GM20000 (cell line): ENCODE measurements at regions not wholly inside any gene's neighbourhood (a gene's known extent, or its start where the extent isn't known, plus 50 kb on each side); places are given as distances from the start of the nearest gene placed in this dataset.
"Not testable (repeated sequence)": the region's sequence is repeated elsewhere in the genome, so short reads cannot be mapped to it uniquely, and the experiment has no call there.

Source experiments
- DNase-seq: peaks from one replicate; pipeline ENCODE4 v3.0.0; 2012; ENCODE audit warnings: low spot score
- TF ChIP-seq, protein P1 (sequence below): IDR thresholded peaks from 2 replicates; pipeline ENCODE4 v1.5.1; 2012; ENCODE audit warnings: mild to moderate bottlenecking, control low read depth; ENCODE audit errors: extremely low read depth, missing control alignments

DNA sequence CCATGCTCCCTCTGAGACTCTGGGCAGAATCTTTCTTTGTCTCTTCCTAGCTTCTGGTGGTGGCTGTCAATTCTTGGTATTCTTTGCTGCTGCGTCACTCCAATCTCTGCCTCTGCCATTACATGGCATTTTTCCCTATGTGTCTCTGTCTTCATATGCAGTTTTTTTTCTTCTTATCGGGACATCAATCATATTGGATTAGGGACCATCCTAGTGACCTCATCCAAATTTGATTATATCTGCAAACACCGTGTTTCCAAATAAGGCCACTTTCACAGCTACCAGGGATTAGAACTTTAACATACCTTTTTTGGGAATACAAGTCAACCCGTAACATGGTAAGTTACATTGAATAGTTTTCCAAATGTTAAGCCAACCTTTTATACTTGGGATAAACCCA is 358.2 kb upstream of the FRG2C start:
- DNase-seq = no peak
- TF ChIP-seq, protein P1, sequence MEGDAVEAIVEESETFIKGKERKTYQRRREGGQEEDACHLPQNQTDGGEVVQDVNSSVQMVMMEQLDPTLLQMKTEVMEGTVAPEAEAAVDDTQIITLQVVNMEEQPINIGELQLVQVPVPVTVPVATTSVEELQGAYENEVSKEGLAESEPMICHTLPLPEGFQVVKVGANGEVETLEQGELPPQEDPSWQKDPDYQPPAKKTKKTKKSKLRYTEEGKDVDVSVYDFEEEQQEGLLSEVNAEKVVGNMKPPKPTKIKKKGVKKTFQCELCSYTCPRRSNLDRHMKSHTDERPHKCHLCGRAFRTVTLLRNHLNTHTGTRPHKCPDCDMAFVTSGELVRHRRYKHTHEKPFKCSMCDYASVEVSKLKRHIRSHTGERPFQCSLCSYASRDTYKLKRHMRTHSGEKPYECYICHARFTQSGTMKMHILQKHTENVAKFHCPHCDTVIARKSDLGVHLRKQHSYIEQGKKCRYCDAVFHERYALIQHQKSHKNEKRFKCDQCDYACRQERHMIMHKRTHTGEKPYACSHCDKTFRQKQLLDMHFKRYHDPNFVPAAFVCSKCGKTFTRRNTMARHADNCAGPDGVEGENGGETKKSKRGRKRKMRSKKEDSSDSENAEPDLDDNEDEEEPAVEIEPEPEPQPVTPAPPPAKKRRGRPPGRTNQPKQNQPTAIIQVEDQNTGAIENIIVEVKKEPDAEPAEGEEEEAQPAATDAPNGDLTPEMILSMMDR = no peak

- not testable (repeated sequence) for DNase-seq
Observed at GRCh38 chr3:75311306-75311705, 352.8 kb upstream of the FRG2C start.

GRCh38 chr3:75312469-75312868 is 351.7 kb upstream of the FRG2C start:
- not testable (repeated sequence) for DNase-seq

GRCh38 chr3:75319776-75320175 is 344.4 kb upstream of the FRG2C start:
- not testable (repeated sequence) for DNase-seq

- TF ChIP-seq, protein P1 = no peak
- no peak for DNase-seq
Observed at GRCh38 chr3:75320369-75320768, 343.8 kb upstream of the FRG2C start.

- TF ChIP-seq, protein P1 = no peak
- DNase-seq = no peak
Observed at GRCh38 chr3:75321060-75321459, 343.1 kb upstream of the FRG2C start.

DNA sequence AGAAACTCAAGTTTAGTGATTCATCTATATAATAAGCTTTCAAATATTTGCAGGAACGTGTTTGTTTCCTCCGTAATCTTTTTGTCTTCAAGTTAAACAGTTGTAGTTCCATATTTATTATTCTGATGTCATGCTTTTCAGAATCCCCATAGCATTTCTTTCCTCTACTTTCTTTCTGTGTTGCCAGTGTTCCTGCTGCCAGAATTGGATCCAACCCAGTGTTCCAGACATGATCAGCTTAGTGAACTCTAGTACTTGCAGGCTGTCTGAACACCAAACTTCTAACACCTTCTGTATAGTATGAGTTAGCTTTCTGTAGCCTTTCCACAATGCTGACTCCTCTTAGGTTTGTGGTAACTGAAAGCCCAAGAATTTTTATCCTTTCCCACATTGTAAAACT is 340.2 kb upstream of the FRG2C start:
- DNase-seq = not testable (repeated sequence)

- DNase-seq = no peak
- TF ChIP-seq, protein P1 = no peak
Observed at GRCh38 chr3:75325716-75326115, 338.4 kb upstream of the FRG2C start.

- DNase-seq = no peak
- TF ChIP-seq, protein P1 = no peak
Observed at GRCh38 chr3:75327453-75327852, 336.7 kb upstream of the FRG2C start.

DNA sequence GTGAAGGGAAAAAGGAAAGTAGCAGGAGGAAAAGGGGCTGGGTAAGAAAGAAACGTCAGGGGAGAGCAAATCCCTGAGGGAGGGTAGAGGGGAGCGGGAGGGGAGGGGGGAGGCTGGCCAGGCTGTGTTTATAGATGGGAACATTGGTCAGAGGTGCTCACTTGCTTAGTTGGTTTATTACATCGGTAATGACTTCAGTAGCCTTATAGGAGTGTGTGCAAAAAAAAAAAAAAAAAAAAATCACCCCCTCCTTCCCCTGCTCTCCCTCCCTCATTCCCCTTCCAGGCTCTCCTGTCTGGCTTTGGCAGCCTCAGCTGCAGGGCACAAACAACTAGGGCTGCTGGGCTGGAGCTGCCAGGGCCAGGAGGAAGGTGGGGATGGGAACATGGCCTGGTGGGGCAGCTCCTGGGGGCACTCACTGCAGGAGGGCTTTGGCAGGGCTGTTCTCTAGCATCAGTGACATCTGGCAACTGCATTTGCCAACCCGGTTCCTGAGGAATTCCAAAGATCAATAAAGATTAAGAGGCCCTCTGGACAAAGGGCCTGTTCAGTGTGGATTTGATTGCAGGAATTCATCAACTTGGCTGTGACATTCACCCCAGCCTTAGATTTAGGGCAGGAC is 334.5 kb upstream of the FRG2C start:
- TF ChIP-seq, protein P1 = no peak

GRCh38 chr3:75330446-75330845 is 333.7 kb upstream of the FRG2C start:
- not testable (repeated sequence) for DNase-seq

More for the DNA sequence above, 334.5 kb upstream of the FRG2C start:
- no peak for DNase-seq

DNA sequence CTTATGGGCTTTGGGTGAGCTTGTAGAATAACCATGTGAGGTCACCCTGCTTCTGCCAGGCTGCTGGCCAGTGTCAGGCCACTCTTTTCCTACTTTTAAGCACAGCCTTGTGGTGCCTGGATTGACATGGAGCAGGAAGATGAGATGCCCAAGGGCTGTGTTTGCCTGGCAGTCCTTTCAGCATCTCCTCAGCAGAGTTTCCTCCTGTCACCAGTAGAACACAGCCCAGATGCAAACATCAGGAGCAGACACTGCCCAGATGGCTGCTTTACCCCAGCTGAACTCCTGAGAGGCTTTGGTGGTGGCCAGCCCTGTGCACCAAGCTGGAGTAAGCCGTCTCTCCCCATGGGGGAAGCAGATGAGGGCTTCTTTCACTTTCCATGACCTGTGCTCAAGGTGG is 332.0 kb upstream of the FRG2C start:
- not testable (repeated sequence) for DNase-seq
